HG02610 (cell line): ENCODE measurements at regions not wholly inside any gene's neighbourhood (a gene's known extent, or its start where the extent isn't known, plus 50 kb on each side); places are given as distances from the start of the nearest gene placed in this dataset.

Experiments
- ATAC-seq: cut with Tn5 transposase; IDR thresholded peaks from one replicate; pipeline ENCODE4 v1.9.1; 2021; ENCODE audit warnings: mild to moderate bottlenecking, moderate library complexity; ENCODE audit not compliant: unreplicated experiment

DNA sequence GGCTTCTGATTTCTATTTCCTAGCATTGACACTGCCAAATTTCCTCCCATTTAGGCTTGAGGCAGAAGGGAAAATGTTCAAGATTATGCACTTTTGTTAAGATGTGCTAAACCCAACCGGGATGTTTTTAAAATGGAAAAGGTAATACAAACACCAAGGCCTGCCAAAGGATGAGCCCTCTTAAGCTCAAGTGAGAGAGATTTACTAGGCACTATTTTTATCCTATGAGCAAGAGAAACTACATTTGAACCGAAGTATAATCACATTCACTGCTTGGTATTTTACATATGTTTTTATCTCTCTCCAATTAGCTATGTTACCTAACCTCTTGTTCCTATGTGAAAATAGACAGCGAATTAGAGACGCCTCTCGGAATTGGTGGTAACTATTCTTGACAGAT is 295.8 kb downstream of the GABRB3 start:
- no peak for ATAC-seq

DNA sequence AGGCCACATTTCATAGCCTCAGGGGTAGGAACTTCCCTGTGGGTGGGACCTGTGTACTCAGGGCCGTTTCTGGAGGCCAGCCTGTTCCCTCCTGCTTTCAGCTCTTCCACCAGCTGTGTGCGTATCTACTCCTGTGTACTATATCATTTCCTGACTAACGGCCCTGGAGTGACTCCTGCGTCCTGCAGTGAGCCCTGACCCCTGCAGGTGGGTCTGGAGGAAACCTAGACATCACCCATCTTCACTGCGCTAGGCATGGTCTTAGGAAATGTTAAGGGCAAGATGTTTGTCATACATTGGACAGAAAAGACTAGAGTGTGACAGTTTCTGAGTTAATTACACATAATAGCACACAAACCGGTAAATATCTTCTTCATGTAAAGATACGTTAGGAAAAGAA is 297.3 kb downstream of the GABRB3 start:
- no peak for ATAC-seq

DNA sequence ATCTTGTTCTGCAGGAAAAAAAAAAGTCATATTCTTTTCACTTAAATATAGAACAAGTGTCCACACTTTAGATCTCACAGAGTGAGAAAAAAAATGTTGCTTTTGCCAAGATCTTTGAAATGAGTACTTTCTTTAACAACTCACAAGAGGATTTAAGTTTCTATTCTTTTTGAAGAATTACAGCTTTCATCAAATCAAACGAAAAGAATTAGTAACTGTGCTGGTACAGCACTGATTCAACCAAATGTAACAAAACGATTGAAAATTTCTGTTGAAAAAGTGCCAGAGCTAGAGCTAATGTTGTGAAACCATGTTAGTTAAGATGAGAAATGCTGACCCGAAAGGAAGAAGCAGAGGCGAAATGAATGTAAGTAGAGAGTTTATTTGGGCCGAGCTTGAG is 300.2 kb downstream of the GABRB3 start:
- ATAC-seq, result no peak

DNA sequence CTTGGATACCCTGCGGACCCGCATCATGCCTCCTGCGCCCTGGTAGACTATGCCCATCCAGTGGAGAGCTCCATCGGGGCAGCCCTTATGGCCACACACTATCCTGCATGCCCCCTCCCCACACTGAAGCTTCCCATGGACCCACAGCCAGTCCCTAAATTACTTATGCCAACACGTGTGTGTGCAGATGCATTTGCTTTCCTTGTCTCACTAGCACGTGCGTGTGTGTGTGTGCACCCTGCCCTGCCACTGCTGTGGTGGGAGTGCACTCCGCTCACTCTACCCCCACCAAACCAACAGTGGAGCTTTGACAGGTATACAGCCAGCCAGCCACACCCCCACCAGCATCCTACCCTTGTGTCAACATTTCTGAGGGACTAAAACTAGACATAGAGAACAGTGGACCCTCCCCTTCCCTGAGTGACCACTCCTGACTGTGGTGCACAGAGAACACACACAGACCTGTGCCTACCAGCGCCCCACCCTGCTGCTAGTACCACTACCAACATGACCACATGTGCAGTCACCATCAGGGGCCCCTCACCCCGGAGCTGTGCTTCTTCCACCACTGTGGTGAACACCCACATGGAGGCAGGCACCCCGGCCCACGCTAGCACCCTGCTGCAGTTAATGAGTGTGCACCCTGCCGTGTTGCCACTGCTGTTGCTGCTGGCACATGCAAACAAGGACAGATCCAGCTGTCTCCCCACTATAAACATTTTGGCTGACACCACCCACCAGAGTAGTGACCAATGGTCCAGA is 310.8 kb downstream of the GABRB3 start:
- no peak for ATAC-seq

DNA sequence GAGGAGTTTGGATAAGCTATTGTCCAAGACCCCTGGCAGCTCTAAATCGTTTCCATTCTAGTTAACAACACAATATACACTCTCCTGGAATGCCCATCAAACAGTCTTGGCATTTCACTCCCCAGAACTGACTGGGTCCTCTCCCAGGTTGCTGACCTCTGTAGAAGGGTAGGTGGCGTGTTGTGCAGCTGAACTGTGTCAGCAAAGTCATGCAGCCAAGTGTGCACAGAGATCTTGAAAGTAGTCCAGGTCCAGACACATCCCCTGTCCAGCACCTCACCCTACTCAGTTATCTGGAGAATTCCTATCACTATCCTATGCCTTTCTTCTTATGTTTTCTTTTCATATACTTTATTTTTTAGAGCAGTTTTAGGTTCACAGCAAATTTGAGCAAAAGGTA is 312.7 kb downstream of the GABRB3 start:
- no peak for ATAC-seq

DNA sequence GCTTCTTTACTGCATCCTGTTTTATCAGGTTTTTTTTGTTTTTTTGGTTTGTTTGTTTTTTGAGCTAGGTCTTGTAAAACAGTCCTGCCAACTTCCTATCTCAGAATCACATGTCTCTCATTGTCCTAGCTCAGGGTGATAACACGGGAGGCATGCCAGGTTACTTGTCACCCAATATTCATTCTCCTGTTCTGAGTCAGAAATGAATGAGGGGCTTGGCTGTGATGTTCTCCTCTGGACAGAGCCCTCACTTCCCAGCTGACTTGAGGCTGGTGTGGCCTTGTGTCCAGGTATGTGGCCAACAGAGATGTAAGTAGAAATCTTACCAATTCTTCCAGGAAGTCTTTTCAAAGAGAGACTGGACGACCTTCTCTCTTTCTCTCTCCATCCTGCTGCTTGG is 317.0 kb downstream of the GABRB3 start:
- no peak for ATAC-seq

DNA sequence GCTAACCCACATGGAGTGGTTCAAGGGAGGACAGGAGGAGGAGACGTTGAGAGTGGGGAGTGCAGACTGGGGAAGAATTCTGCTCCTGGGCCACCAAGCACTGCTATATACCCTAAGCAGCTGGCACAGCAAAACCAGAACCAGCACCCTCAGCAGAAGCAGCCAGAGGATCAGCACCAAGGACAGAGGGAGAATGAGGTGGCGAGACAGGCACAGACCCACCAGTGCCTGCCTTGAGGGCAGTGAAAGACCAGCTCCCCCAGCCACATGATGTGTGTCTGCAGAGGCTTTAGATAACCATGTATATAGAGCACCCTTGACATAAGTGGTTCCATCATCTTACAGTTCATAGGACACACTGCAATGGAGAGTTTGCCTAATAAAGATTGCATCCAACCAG is 319.0 kb downstream of the GABRB3 start:
- ATAC-seq, result no peak

DNA sequence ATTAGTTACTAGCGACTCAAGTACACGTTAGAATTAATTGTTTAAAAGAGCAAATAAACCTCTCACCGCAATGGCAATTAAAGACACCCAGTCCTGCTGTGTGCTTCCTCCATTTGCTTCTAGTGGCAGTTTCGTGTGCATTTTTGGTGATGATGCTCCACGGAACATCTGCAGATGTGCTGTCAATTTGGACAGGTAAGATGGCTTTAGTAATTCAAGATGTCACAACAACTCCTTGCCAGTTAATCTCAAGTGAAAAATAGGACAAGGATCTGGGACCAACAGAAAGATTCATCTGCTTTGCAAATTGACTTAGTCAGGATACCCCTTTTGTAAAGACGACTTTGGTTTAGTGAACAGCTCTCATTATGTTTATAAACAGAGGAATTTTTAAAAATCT is 320.9 kb downstream of the GABRB3 start:
- no peak for ATAC-seq

DNA sequence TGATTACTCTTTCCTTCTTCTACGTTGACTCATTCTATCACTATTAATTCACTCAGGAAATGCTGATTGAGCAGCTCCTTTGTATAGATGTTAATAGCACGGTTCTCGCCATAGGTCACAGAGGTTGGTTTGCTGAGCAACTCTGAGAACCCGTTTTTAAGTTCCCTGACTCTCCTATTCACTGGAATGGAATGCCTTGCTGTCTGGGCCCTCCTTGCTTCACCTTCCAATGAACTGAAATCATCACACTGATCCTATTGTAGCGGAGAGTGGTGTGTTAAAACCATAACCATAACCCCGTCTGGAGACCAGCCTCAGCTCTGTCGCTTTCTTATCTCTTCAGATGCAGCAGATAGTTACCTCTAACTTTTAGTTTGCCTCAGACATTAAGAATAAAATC is 323.6 kb downstream of the GABRB3 start:
- ATAC-seq, result no peak

DNA sequence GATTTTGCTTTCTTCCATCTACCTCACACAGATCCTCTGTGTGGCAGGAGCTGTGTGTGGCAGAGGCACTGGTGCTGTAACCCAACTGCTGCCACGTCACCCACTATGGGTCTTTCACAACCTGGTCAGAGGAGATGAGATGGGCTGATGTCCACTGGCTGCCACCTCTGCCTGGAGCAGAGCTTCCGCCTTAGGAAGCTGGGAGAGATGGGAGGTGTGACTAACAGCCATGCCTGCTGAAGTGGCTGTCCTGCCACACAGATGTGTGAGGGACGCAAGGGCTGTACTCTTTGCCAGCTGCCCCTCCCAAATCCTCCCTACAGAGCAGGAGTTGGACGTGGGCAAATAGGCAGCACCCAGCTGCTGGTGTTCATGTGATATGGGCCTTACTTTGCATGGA is 329.5 kb downstream of the GABRB3 start:
- ATAC-seq, result no peak

DNA sequence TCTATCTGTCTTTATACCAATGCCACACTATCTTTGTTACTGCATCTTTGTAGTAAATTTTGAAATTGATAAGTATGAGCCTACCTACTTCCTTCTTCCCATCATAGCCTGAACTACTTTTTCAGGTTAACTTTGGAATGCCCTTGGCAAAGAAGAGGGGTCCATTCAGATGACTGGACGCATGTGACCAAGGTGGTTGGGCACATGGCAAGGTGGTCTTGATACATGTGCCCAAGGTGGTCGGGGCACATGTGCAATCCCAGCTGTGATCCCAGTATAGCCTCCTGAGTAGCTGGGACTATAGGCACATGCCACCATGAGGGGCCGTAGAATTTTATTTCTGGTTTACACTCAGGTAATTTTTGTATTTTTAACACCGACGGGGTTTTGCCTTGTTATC is 330.2 kb downstream of the GABRB3 start:
- ATAC-seq, result no peak

DNA sequence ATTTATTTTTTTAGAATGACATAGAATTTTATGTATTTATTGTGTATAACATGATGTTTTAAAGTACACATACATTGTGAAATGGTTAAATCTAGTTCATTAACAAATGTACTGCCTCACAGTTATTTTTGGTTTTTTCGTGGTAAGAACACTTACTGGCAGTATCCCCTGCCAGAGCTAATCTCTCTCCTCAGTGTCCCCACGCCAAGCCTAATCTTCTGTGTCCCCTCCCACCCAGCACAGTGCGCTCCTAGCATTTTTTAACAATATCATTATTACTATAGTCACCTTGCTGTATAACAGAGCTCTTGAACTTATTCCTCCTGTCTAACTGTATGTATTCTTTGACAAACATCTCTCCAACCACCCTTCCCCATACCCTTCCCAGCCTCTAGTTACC is 333.2 kb downstream of the GABRB3 start:
- no peak for ATAC-seq

DNA sequence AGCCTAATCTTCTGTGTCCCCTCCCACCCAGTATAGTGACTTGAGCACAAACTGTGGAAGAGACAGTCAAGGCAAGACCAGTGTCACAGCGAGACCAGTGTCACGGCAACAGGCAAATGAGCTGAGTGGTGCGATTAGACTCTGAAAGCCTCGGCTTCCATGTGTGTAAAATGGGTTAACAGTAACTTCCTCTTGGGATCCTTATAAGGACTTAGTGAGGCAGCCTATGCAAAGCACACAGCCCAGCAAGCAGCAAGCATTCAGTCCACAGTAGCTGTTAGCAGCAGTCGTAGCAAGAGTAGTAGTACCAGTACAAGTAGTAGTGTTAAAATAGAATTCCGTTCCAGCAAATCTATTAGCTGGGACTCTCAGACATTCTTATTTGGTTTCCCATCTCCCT is 334.1 kb downstream of the GABRB3 start:
- no peak for ATAC-seq

DNA sequence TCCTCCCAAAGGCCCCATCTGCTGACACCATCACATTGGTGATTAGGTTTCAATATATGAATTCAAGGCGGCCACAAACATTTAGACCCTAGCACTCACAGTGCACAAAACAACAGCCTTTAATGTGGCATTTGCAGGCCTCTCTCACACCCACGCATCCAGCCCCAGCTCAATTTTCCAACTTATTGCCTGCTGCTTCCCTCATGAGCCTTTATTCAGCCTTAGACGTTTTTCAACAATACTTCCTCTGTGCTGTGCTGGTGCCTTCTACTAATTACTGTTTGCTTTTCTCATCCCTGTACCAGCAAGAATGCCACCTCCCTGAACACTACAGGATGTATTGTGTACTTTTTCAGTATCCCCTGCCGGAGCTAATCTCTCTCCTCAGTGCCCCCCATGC is 334.6 kb downstream of the GABRB3 start:
- ATAC-seq, result no peak

DNA sequence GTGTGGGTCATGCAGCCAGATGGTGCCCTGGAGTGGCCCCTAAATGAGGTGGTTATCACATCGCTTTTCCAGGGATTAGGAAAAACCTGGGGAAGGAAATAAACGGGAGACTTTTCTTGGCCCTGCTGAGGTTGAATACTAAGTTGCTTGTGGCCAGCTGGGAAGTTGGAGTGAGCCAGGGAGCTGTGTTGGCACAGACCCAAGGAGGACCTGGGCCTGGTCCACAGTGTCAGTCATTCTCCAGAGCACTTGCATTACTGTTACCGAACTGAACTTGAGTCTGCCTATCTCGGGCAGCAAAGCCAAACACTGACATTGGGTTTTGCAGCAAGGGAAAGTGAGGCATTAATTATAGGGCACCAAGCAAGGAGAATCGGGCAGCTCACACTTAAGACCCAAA is 339.0 kb downstream of the GABRB3 start:
- no peak for ATAC-seq

DNA sequence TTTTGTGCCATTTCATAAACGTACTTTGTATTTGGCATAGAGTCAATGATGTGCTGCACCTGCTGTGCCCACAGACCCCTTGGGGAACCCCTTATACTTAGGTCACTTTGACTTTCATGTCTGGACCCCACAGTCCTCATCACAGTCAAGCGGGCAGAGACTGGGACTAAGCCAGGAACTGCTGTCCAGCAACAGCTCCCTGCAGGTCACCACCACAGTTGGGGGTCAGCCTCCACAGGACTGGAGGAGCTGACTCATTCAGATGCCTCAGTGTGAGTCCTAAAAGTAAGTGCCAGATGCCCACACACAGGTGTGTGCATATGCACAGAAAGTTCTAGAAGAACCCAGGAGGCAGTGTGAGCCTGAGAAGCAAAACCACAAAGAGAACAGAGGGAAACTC is 339.8 kb downstream of the GABRB3 start:
- no peak for ATAC-seq

DNA sequence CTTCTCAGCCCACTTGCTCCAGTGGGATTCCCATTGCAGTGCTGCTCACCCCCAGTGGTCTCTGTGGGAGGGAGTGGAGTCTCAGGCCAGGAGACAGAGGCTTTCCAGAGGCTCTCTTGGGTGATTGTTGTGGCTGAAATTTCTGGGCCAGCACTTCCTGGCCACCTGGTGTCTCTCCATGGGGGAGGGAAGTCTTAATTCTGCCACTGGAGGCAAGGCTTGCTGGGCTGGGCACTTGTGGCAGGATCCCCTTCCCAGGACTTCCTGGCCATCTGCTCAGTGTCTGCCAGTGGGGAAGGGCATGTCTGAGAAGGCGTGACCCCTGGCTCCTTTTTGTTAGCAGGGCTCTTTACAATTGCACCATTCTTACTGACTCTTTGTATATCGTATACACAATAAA is 351.8 kb downstream of the GABRB3 start:
- no peak for ATAC-seq

DNA sequence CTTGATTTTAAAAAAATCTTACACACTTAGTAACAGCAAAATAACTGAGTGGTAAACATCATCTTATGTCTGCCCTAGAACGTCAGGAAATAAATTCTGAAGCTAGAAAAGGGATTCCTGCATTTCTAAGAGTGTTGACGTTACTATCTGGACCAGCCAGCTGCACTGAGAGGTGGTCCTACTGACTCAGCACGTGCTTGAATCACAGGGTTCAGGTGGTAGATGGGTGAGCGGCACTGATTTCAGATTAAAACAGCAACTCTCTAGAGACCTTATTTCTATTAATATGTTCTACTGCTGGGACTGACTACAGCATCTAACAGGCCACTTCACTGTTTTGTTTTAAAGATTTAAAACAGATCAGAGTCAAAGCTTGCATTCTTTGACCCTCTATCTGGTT is 377.2 kb downstream of the GABRB3 start:
- ATAC-seq, result no peak

DNA sequence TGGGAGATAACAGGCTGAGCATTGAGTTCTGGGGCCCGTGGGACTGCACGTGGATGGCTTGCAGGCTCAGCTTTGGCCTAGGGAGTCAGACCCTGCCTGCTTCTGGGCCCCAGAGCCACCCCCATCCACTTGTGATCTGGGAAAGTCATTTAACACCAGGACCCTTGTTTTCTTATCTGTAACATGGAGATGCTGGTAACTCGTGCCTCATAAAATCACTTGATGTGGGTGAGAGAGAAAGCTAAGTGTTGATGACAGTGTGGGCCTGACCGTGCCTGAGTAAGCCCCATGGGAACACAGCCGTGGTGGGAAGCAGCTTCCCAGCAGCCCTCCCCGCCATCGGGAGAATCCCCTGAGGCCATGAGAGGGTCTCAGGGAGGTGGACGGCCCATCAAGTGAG is 378.1 kb downstream of the GABRB3 start:
- no peak for ATAC-seq

DNA sequence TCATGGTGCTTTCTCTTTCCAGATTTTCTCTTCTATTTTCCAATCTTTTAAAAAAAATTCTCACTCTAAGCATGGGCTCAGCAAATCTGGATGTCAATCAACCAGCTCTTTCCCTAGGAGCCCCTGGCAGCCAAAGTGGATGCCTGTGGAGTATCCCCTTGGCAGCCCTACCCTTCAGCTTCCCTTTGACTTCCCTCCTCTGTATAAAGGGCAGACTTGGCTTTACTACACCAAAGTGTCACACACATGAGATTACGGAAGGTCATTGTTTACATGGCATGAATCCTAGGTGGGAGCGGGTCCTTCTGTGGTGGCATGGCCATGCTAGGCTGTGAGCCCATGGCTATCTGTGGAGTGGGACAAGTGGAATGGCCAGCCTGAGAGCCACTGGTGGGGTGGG is 379.9 kb downstream of the GABRB3 start:
- ATAC-seq, result no peak

DNA sequence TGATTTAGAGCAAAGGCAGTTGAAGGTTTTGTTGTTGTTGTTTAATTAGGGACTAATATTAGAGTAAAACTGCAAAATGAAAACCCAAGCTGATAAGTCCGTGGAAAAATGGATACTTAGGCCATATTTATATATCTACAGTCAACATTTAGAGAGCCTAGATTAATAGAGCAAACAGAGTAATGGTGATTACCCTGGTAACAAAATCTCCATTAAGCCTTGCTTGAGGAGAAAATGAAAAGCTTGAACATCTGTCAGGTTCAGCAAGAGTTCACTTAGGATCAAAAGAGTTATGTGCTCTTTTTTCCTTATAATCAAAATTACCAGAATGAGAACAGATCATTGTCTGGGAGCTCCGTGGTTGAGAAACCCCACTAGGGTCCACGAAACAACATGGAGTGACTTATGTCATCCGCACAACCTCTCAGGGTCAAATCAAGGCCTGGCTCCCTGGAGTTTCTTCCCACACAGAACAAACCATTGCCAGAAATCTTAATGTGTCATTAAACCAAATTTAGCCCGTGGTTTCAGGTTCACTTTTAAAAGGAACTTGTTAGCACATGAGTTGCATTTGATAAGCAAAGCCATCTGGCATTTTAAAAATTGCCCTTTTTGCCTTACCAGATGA is 381.2 kb downstream of the GABRB3 start:
- ATAC-seq, result no peak

DNA sequence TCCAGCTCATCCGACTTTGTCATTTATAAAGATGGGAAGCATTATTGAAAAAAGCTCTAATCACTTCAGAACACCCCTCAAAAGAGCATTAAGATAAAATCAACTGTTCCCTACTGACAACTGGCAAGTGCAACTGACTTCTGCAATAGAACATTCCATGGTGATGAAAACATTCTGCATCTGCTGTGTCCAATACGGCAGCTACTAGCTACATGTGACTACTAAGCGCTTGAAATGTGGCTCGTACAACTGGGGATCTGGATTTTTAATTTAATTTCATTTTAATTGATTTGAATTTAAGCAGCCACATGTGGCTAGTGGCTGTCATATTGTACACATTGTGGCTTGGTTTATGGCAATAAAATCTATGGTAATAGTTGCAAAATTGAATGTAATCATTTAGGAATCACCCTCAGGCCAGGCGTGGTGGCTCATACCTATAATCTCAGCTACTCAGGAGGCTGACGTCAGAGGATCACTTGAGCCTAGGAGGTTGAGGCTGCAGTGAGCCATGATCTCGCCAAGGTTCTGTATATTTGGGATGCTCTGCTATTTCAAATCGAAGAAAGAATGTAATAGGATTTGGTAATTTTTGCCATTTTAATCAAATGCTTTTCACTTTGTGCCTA is 390.3 kb downstream of the GABRB3 start:
- ATAC-seq, result no peak
